GM12892 (cell line): ENCODE measurements at regions not wholly inside any gene's neighbourhood (a gene's known extent, or its start where the extent isn't known, plus 50 kb on each side); places are given as distances from the start of the nearest gene placed in this dataset.

Experiments used
- POLR2A ChIP-seq: IDR thresholded peaks from 2 replicates; pipeline ENCODE4 v1.6.1; 2011; ENCODE audit warnings: low read depth, low read length, control low read depth
- POLR2AphosphoS5 ChIP-seq: IDR thresholded peaks from 2 replicates; pipeline ENCODE4 v1.6.1; 2011; ENCODE audit warnings: low read depth, low read length, control low read depth

DNA sequence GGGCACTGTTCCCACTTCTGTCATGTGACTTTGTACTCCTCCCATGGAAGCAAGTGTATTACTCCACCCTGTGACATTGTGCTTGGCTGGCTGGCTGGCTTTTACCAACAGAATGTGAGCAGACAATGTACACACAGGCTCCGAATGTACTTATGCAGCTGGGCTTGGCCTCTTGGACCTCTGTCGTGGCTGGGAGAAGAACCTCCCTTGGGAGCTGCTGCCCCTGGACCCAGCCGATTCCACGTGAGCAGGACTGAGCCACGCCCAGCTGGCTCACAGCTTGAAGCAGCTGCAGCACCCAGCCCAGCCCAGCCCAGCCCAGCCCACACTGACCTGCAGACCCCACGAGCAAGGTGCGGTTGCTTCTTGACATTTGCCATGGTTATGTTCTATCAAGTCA lies 177.5 kb downstream of the RBFOX3 start:
- TF ChIP-seq POLR2AphosphoS5 (no peak), POLR2A (no peak)
